Small intestine (tissue), 7 donors: ENCODE measurements at regions not wholly inside any gene's neighbourhood (a gene's known extent, or its start where the extent isn't known, plus 50 kb on each side); places are given as distances from the start of the nearest gene placed in this dataset.

Experiments used
- DNase-seq, 2 donors: peaks; one replicate each; pipeline versions ENCODE4 v3.0.0 to v3.0.0-alpha.2; 2013
- FAIRE-seq: peaks from 2 replicates; lab custom pipeline; 2012; peaks lifted over from hg19 to GRCh38; lab: Jason Lieb, UNC
- H3K27ac ChIP-seq, 3 donors: one replicate each; pipeline ENCODE4 v1.5.1; 2013; ENCODE audit warnings: low read length in 2 of 3, mild to moderate bottlenecking in 2 of 3, control low read depth in 1 of 3, inconsistent platforms in 1 of 3, low read depth in 1 of 3, moderate library complexity in 1 of 3
- H3K27me3 ChIP-seq, 3 donors: one replicate each; pipeline ENCODE4 v1.6.1; 2013; ENCODE audit warnings: low read length in 3 of 3, inconsistent platforms in 1 of 3; ENCODE audit not compliant: control insufficient read depth in 3 of 3, insufficient read depth in 3 of 3
- H3K36me3 ChIP-seq, 3 donors: one replicate each; pipeline ENCODE4 v1.6.1; 2013; ENCODE audit warnings: low read length in 3 of 3, inconsistent platforms in 1 of 3, low read depth in 1 of 3, mild to moderate bottlenecking in 1 of 3, moderate library complexity in 1 of 3; ENCODE audit not compliant: control insufficient read depth in 3 of 3, insufficient read depth in 2 of 3
- H3K4me1 ChIP-seq, 3 donors: one replicate each; pipeline ENCODE4 v1.6.1; 2013; ENCODE audit warnings: low read length in 2 of 3, inconsistent platforms in 1 of 3, low read depth in 1 of 3, mild to moderate bottlenecking in 1 of 3, moderate library complexity in 1 of 3; ENCODE audit not compliant: control insufficient read depth in 3 of 3, insufficient read depth in 2 of 3
- H3K4me3 ChIP-seq, 3 donors: one replicate each; pipeline ENCODE4 v1.5.1; 2013; ENCODE audit warnings: low read length in 3 of 3, control low read depth in 1 of 3, inconsistent platforms in 1 of 3, low read depth in 1 of 3, mild to moderate bottlenecking in 1 of 3, moderate library complexity in 1 of 3
- H3K9me3 ChIP-seq, 2 donors: one replicate each; pipeline ENCODE4 v1.6.1; 2013; ENCODE audit warnings: low read depth in 1 of 2, low read length in 1 of 2; ENCODE audit not compliant: control insufficient read depth in 2 of 2, insufficient read depth in 1 of 2
- WGBS, 3 donors: extraction: QIAGEN DNeasy Blood & Tissue Kit; methylation state at CpG; one replicate each; pipeline ENCODE4 v1.1.7; 2013; 5-methylcytosine and 5-hydroxymethylcytosine counted together
- donor health status: healthy with polysubstance abuse.
- donor health status: control.
- donor health status: control.
- donor health status: Bipolar disorder and iron deficiency.
- donor health status: healthy.

DNA sequence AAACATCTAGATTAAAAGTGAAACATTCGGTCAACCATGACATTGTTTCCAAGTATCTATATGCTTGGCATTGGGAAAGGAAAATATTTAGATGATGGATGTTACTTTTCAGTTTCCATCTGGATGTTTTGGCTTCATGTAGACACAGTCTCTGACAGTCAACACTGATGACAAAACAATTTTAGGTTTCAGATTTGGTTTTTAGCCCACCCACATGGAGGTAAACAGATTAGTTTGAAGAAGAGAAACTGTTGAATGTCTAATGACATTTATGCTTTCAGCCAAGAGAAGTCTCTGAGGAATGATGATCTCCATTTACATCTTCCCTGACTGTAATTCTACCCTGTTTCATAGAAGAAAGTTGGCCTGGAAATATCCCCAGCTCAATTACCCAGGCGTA lies 379.1 kb downstream of the SLITRK6 start:
- 76 to 89% (median 87%) methylated on average over 2 of the region's 2 CpGs for WGBS, 3 donors
- Histone ChIP-seq H3K27ac (no peak overlapping the region), H3K4me3 (no peak overlapping the region), H3K4me1 (no peaks in the 10 kb centered on the region), H3K9me3 (no peaks in the 10 kb centered on the region), H3K36me3 (no peaks in the 10 kb centered on the region), H3K27me3 (no peaks in the 10 kb centered on the region)
- DNase-seq (peak in 1 of 2 donors; percentile 2), FAIRE-seq (no peak)

DNA sequence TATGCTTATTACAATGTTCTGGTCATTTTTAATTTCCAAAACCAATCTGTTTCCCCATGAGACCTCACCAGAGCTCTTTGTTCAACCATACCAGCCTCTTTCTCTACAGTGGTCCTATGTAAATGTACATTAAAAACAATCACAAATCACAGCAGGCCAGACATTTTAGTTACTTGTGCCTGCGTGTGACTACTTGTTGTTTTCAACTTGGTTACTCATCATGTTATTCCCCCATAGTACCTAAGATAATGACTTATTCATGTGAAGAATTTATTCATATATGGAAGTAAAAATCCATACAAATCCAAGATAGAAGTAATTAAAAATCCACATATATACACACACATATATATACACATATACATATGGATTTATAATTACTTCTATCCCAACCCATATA lies 379.6 kb downstream of the SLITRK6 start:
- Histone ChIP-seq H3K27ac (no peak overlapping the region), H3K36me3 (no peaks in the 10 kb centered on the region), H3K27me3 (no peaks in the 10 kb centered on the region), H3K9me3 (no peaks in the 10 kb centered on the region), H3K4me3 (no peak overlapping the region), H3K4me1 (no peaks in the 10 kb centered on the region)
- FAIRE-seq (no peak), DNase-seq (no peak)
- 79 to 89% (median 82%) methylated on average over 1 of the region's 1 CpG for WGBS, 3 donors

DNA sequence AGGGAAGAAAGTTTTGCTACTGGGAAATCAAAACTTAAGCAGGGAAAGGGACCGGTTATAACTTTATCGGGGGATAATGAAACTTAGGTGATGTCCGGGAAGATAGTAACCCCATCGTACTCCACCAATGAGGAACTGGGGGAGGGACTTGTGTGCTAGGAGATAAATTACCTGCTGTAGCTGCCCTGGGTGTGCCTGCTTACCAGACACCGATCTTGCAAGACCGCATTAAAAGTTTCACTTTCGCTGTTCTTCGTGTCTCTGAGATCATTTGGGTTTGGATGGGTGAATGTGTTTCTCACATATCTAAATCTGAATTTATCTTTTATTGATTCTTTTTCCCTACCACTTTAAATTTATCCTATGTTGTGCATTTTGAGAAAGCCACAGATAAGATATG lies 381.4 kb downstream of the SLITRK6 start:
- DNase-seq (peak in 1 of 2 donors; percentile 0), FAIRE-seq (no peak)
- H3K36me3 ChIP-seq = no peaks in the 10 kb centered on the region
- H3K4me3 ChIP-seq = no peak overlapping the region
- H3K4me1 ChIP-seq = no peaks in the 10 kb centered on the region
- H3K27ac ChIP-seq = no peak overlapping the region
- H3K9me3 ChIP-seq = no peaks in the 10 kb centered on the region
- 83 to 95% (median 86%) methylated on average over 8 of the region's 8 CpGs for WGBS, 3 donors
- no peaks in the 10 kb centered on the region for H3K27me3 ChIP-seq

DNA sequence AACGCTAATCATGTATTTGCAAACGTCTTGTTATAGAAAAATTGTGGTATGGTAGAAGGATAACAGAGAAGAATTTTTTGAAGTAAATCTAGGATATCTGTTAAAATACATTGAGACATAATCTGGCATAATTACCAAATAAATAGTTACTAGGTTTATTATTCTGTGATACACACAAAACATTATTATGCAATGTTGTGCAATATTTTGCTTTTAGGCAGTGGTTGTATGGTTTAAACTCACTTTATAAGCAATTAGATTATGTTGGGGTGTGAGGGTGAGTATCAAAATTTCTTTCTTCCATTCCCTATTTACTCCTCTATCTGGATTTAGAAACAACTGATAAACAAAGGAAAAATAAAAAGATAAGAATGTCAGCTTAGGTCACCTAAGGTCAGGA lies 385.6 kb downstream of the SLITRK6 start:
- H3K36me3 ChIP-seq = no peaks in the 10 kb centered on the region
- no peak for DNase-seq
- no peaks in the 10 kb centered on the region for H3K4me1 ChIP-seq
- FAIRE-seq = no peak
- no peak overlapping the region for H3K27ac ChIP-seq
- no peak overlapping the region for H3K4me3 ChIP-seq
- no peaks in the 10 kb centered on the region for H3K27me3 ChIP-seq
- H3K9me3 ChIP-seq = no peaks in the 10 kb centered on the region
- 79 to 84% (median 82%) methylated on average over 2 of the region's 2 CpGs for WGBS, 3 donors

DNA sequence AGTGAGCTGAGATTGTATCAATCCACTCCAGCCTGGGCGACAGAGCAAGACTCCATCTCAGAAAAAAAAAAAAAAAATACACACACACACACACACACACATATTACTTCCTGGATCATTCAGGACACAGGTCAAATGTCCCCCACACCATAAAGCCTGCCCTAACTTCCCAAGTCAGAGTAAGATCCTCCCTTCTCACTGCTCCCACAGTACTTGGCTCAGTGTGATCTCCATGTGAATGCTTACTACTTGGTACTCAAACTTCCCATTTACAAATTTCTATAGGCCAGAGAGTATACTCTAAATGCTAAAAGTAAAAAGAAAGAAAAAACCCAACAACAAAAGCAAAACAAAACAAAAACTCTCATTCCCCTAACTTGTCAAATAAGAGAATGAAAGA lies 386.8 kb downstream of the SLITRK6 start:
- Histone ChIP-seq H3K27ac (no peak overlapping the region), H3K27me3 (no peaks in the 10 kb centered on the region), H3K4me1 (no peaks in the 10 kb centered on the region), H3K4me3 (no peak overlapping the region), H3K36me3 (no peaks in the 10 kb centered on the region), H3K9me3 (no peaks in the 10 kb centered on the region)
- no peak for DNase-seq
- 87 to 100% (median 88%) methylated on average over 1 of the region's 1 CpG for WGBS, 3 donors
- no peak for FAIRE-seq

DNA sequence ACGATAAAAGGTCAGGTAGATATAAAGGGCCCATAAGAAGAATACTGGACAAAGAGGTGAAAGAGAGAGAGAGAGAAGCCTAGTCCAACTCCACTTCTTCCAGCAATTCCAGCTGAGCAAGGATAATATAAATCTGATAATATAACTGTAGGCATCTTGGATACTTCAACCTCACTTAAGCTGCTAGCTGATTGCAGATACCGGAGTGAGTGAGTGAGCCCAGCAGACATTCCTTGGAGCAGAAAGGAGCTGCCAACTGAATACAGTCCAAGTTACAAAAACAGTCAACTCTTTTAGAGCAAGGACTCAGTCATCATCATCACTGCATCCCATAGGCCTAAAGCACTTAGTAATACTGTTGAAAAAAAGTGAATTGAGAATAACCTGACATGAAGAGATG lies 387.6 kb downstream of the SLITRK6 start:
- H3K27me3 ChIP-seq = no peaks in the 10 kb centered on the region
- 75 to 90% (median 87%) methylated on average over 2 of the region's 2 CpGs for whole genome bisulfite sequencing, 3 donors
- no peak overlapping the region for H3K4me3 ChIP-seq
- no peak for DNase-seq
- H3K4me1 ChIP-seq = no peaks in the 10 kb centered on the region
- no peaks in the 10 kb centered on the region for H3K9me3 ChIP-seq
- no peaks in the 10 kb centered on the region for H3K36me3 ChIP-seq
- no peak overlapping the region for H3K27ac ChIP-seq
- no peak for FAIRE-seq

DNA sequence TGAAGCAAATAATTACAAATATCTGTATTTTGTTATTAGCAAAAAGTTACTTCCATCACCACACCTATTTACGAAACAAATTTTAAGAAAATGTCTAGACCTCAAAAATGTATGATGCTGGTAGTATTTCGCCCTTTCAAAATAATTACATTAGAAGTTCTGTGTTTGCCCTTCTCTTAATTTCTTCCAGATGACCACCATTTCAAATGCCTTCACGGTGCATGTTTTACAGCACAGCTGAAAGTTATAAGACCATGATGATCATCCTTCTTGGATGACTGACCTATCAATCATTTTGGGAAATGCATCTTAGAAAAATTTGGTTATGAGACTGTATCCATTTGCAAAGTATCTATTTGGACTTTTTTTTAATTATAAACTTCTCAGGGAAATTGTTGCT lies 390.8 kb downstream of the SLITRK6 start:
- Histone ChIP-seq H3K4me3 (no peak overlapping the region), H3K27ac (no peak overlapping the region), H3K36me3 (no peaks in the 10 kb centered on the region), H3K27me3 (no peaks in the 10 kb centered on the region), H3K9me3 (peaks cover 0 to 1% of the 10 kb centered on the region in 2 donors), H3K4me1 (no peaks in the 10 kb centered on the region)
- FAIRE-seq (no peak), DNase-seq (no peak)
- WGBS, 3 donors = 79 to 90% (median 85%) methylated on average over 3 of the region's 3 CpGs

DNA sequence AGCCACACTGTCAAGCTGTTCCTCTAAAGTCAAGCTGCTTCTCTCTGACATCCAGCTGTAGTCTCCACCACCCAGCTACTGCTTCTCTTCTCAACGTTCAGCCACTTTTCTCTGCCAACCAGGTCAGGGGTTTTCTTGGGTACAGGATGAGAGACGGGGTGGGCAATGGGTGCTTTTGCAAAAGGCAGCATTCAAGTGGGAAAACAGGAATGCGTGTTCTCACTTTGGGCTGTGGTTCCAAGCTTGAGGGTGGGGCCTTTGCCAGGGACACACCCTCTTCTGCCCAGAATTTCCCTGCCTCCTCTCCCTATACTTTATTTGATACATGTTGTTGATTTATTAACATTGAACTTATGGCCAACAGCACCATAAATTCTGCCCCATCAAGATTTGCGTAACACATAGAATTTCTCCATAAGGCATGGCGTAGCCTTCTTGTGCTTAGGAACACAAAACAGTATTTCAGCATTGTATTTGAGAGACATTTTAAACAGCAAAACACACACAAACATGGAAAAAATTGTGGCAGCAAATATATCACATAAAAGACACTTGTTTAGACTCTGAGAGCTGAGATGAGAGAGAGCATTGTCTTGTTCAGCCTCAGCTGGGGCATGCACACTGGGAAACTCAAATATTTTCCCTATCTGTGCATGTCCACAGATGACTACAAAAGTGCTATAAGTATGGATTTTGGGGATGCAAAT lies 392.8 kb downstream of the SLITRK6 start:
- H3K36me3 ChIP-seq = no peaks in the 10 kb centered on the region
- FAIRE-seq (no peak), DNase-seq (no peak)
- no peak overlapping the region for H3K27ac ChIP-seq
- H3K9me3 ChIP-seq = peaks cover 0 to 1% of the 10 kb centered on the region in 2 donors
- H3K27me3 ChIP-seq = no peaks in the 10 kb centered on the region
- 82 to 89% (median 83%) methylated on average over 5 of the region's 5 CpGs for WGBS, 3 donors
- H3K4me3 ChIP-seq = no peak overlapping the region
- no peaks in the 10 kb centered on the region for H3K4me1 ChIP-seq
